Right renal cortex interstitium (tissue), 3 donors: ENCODE measurements at regions not wholly inside any gene's neighbourhood (a gene's known extent, or its start where the extent isn't known, plus 50 kb on each side); places are given as distances from the start of the nearest gene placed in this dataset.

Experiments used
- DNase-seq, 3 donors: peaks; one replicate each; pipeline ENCODE4 v3.0.0-alpha.2; 2013; ENCODE audit warnings: low read depth in 3 of 3, low spot score in 2 of 3

GRCh38 chr12:42774238-42774637, 184.7 kb upstream of the PRICKLE1 start:
- DNase-seq: no peak

DNA sequence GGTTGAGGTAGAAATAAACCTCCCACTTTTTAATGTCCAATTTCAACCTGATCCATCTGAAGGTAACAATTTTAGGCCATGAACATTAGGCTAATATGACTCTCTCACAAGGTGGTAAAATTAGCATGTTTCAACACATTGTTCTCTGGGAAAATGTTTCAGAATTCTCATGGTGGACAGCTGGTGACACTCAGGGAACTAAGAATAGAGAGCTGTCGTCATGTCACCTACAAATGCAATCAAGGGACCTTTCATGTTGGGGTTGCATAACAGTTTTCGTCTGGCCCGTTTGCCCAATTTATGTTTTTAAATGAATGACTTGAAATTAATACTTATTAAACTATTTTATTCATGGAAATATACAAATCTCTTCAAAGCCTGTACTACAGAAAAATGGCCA, 180.7 kb upstream of the PRICKLE1 start:
- DNase-seq: no peak

DNA sequence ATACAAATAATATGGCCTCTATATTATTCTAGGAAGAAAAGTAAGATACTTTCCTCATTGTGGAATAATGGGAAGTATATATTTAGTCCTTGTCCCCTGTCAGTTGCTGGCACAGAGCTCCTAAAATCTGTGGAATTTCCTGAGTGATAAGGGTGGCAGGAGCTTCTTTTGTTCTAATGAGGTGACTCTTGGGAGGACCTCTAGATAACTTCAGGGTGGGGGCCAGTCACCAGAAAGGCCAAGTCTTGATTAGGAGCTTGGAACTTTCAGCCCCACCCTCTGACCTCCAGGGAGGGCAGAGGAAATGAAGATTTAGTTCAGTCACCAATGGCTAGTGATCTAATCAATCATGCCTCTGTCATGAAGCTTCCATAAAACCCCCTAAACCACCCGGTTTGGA, 179.9 kb upstream of the PRICKLE1 start:
- no peak for DNase-seq

- DNase-seq: no peak
These were observed 178.5 kb upstream of the PRICKLE1 start for GRCh38 chr12:42767998-42768397.

GRCh38 chr12:42767326-42767954, 177.9 kb upstream of the PRICKLE1 start:
- DNase-seq: no peak

DNA sequence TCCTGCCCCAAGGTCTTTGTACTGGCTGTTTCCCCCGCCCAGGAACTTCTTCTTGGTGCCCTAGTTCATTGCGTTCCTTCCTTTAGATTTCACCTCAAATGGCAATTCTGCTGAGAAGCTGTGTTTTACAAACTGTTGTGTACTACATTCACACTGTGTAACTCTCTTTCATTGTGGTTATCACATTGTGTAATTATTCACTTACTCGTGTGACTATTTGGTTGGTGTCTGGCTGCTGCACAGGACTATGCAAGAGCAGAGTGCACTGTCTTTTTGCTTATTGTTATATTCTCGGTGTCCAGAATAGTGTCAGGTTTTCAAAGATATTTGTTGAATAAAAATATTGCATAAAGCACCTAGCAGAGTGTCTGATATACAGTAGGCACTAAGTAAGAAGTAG, 177.2 kb upstream of the PRICKLE1 start:
- DNase-seq: no peak

GRCh38 chr12:42766026-42766425, 176.5 kb upstream of the PRICKLE1 start:
- DNase-seq: no peak

GRCh38 chr12:42763682-42764081, 174.1 kb upstream of the PRICKLE1 start:
- no peak for DNase-seq

- no peak for DNase-seq
These were observed 172.9 kb upstream of the PRICKLE1 start for GRCh38 chr12:42762395-42762925.

DNA sequence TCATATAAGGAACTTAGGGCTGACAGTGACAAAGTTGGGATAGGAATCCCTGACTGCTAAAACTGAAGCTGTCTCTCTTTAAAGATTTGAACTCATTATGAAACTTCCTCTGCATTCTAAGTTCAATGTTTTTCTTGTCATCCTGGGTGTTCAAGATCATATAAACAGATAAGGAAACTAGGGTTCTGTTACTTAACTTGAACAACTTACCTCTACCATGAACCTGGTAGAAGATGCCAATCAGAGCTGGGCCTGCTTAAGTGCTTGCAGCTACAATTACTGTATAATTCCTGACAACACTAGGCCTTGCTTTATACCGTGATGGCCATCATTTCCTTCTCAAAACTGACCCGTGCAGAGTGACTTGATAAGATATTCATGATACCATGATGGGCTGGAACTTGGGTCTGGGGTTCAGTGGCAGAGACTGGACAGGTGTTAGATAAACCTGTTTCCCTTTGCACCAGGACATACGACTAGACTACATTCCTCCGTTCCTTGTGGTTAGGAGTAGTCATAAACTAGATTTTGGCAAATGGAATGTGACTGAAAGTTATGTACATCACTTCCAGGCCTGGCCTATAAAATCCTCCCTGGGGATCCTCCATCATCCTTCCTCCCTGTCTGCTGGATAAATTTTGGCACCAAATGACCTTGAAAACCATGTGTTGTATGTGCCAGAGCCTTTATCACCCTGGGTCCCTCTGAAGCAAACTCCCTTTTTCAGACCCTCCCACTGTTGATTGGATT, 172.2 kb upstream of the PRICKLE1 start:
- no peak for DNase-seq

DNA sequence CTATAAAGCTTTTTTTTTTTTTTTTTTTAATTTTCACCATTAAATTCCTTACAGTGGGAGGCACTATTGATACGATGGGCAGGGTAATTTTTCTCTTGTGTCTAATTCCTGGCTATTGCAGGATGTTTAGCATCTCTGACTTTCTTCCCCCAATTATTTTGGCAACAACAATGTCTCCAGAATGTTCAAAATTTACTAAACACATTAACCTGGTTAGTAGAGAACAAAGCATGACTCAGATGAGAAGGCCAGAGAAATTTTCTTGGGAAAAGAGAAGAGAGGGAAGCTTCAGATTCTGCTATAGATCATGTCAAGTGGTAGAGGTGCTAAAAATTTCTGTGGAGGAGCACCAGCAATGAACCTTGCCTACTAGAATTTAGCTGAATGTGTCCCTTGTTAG, 171.5 kb upstream of the PRICKLE1 start:
- DNase-seq: no peak

- DNase-seq: no peak
These were observed 171.0 kb upstream of the PRICKLE1 start for GRCh38 chr12:42760550-42760949.

GRCh38 chr12:42759622-42760273, 170.2 kb upstream of the PRICKLE1 start:
- DNase-seq: no peak

GRCh38 chr12:42758806-42759205, 169.3 kb upstream of the PRICKLE1 start:
- DNase-seq: no peak

DNA sequence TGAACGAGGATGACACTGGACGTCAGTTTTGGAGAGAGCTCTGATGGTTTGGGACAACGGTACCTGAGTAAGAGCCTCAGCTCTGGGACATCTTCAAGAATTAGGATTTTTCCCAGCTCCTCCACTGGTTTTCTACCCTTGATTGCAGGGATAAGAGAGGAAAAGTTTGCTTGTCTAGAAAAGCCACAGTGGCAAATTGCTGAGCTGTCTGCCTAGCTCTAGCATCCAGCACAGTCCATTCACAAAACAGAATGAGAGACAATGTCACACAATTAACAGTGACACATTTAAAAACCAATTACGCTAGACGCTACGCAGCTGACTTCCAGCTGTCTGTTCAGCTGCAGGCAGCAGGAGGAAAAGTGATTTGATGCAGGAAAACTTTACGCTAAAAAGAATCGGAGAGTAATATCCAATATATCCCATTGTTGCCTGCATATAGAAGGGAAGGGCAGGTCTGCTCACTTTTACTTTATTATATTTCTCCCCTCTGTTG, 168.1 kb upstream of the PRICKLE1 start:
- no peak for DNase-seq

- DNase-seq: peak in 1 of 3 donors; percentile 47
These were observed 167.5 kb upstream of the PRICKLE1 start for GRCh38 chr12:42756841-42757623.

- DNase-seq: no peak
These were observed 160.8 kb upstream of the PRICKLE1 start for GRCh38 chr12:42750356-42750755.

- no peak for DNase-seq
These were observed 159.7 kb upstream of the PRICKLE1 start for GRCh38 chr12:42749239-42749638.

DNA sequence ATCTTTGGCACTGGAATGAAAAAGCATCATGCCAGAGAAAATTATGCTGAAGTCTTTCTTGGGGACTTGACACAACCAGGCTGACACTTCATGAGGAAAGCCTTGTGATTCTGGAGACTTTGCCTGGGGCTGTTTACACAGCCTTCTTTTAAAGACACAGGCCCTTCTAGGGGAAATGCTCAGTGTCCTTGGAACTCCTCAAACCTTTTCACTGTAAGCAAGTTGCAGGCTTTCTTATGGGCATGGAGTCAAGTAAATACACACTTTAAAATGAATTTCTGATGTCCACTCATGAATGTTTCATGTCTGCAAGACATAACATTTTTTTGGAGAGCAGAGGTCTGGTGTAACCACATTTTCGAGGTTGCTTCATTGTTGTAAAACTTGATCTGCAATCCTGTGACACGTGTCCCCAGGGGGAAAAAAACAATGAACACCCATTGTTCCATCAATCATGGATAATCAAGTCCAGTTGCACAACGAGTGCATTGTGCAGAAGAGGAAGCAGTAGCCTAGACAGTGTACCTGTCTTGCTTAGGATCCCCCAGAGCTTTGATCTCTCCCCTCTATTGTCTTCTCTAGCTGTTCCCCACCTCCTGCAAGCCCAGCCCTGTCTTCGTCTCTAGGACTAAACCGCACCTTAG, 155.1 kb upstream of the PRICKLE1 start:
- DNase-seq: no peak

DNA sequence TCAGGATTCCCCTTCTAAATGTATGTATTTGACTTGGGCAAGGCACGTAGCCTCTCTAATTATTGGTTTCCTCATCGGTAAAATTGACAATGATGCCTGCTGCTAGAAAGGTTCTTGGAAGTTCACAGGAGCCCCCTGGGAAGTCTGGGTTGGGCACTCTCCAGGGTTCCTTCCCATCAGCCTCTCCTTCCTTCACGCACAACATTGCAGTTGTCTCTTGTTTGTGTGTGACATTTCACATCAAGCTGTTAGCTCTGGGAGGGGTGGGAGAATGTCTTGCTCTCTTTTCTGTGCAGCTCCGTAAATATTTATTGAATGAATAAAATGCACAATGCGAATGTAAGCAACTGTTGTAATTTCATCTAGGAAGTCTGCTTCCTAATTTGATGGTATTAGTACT, 153.2 kb upstream of the PRICKLE1 start:
- DNase-seq: no peak
